GDM1 (cell line): ENCODE measurements at regions not wholly inside any gene's neighbourhood (a gene's known extent, or its start where the extent isn't known, plus 50 kb on each side); places are given as distances from the start of the nearest gene placed in this dataset.

Source experiments
- DNase-seq: peaks from one replicate; lab custom pipeline; 2025; lab: John Stamatoyannopoulos, UW

- no peak for DNase-seq
Observed at GRCh38 chr3:56864090-56864489, 62.3 kb upstream of the ARHGEF3 start.

GRCh38 chr3:56862352-56863062, 60.8 kb upstream of the ARHGEF3 start:
- DNase-seq: no peak

DNA sequence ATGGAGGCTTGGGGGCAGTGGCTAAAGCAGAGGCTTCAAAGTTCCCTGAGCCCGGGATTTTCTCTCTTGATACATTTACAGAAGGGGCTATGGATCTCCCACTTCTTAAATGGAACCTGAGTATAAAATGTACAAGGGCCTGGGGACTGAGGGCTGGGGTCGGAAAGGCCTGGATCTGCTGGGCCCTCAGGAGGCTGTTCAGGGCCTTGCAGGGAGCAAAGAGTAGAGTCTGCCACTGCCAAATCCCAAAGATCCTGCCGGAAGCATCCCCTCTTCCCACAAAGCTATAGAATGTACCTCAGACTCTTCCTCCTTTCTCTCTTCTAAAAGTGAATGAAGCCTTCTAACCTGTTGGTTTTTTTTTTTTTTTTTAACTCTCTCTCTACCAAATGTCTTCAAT, 59.8 kb upstream of the ARHGEF3 start:
- no peak for DNase-seq

GRCh38 chr3:56860939-56861338, 59.2 kb upstream of the ARHGEF3 start:
- DNase-seq: no peak

- DNase-seq: no peak
Observed at GRCh38 chr3:56860351-56860750, 58.6 kb upstream of the ARHGEF3 start.

DNA sequence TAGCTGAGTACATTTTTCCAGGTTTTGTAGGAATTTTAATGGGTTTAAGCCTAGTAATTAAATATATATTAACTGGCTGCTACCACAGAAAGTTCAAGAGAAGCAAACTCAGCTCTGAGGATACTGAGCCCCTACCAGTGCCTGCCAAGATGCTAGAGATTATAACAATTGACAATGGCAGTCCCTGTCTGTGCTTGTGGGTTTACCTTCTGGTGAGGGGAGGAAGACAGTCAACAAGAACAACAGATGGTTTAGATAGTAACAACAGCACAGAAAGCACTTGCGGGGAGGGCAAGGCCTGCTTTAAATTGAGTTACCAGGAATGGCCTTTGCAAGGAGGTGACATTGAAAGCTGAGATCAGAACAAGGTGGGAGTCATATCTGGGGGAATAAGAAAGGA, 56.6 kb upstream of the ARHGEF3 start:
- no peak for DNase-seq

GRCh38 chr3:56857178-56857577, 55.4 kb upstream of the ARHGEF3 start:
- DNase-seq: no peak

GRCh38 chr3:56856752-56857151, 55.0 kb upstream of the ARHGEF3 start:
- DNase-seq: no peak

GRCh38 chr3:56855856-56856512, 54.2 kb upstream of the ARHGEF3 start:
- DNase-seq: peak; percentile 39

DNA sequence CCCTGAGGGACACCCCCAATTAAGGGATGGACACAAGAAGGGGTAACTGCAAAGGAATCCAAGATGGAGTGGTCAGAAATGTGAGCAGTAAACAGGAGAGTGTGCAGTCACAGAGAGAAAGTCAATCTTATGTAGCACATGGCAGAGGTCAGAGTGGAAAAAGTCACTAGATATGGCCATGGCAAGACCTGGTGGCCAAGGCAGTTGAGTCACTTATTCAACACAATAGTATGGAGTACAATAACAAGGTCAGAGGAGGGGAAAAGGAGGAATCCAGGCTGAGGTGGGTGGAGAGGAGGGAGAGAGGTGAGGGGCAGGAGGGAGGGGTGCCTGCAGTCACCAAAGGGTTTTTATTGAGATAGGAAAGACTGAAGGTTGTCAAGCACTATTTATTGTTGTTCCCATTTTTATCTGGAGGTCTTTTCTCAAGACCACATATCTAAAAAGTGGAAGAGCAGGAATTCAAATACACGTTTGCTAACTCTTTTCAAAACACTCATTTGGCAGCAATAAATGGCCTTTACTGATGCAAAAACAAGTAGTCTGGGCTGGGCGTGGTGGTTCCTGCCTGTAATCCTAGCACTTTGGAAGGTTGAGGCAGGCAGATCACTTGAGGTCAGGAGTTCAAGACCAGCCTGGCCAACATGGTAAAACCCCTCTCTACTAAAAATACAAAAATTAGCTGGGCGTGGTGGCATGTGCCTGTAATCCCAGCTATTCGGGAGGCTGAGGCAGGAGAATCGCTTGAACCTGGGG, 53.3 kb upstream of the ARHGEF3 start:
- DNase-seq: no peak

DNA sequence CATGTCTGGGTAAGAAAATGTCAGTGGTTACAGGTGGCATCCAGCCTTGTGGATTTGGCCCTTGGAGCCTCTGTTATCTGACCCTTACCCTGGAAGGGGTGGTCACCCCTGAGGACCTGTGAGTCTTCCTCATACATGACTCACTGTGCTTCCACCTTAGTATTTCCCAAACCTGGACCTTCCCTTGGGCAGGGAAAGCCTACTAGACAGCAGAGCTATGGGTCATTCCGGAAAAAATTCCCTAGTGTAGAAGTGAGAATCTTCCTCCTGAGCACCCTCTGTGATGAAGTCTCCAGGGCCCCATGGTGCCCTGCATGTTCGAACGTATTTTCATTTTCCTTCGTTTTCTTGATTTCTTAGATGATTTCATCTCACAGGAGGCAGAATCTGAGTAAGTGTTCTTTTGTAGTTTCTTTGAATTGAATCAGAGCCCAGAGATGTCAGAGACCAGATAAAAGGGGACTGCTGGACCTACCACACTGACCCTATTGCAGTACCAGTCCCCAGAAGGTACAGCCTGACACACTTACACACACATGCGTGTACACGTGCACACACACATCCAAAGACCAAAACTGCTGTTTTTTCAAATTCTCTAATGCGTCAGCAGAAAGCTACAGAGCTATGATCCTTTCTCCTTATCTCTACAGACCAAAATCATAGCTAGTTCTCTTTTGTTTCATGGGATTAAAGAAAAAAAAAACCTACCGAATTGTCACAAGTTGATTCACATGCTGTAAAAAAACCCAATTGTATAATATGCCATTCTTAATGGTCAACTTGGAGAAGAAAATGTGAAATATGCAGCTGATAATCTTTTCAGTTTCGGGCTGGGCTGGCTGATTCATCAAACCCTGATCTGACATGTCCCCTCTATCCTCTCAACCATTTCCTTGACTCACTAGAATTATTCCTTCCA, 50.5 kb upstream of the ARHGEF3 start:
- no peak for DNase-seq
